Caco-2 (cell line): ENCODE measurements at regions not wholly inside any gene's neighbourhood (a gene's known extent, or its start where the extent isn't known, plus 50 kb on each side); places are given as distances from the start of the nearest gene placed in this dataset.
A peak's percentile ranks its signal among the peaks of the same experiment; 100 is the strongest.
"Not testable (repeated sequence)": the region's sequence is repeated elsewhere in the genome, so short reads cannot be mapped to it uniquely, and the experiment has no call there.

ENCODE experiments used
- BruUV-seq: library from RNA; stranded (reverse); fragments of 400-500 nt; replicated peaks from 2 replicates; lab custom pipeline; 2021; lab: Mats Ljungman, UMichigan
- CTCF ChIA-PET: fragments of 300-600 bp; sonication (Branson Sonifier 250); formaldehyde crosslinking; loops from one replicate; lab custom pipeline; 2022; ENCODE audit warnings: antibody characterized with exemption; lab: Charles Lee
- POLR2A ChIA-PET: fragments of 300-600 bp; sonication (Branson Sonifier 250); formaldehyde crosslinking; loops from one replicate; lab custom pipeline; 2022; ENCODE audit warnings: antibody characterized with exemption; lab: Charles Lee
- DNase-seq, 2 experiments: peaks; one replicate each; pipeline versions ENCODE4 v3.0.0 to v3.0.0-alpha.2; 2020 to 2022
- H3K27me3 ChIP-seq: replicated peaks from 2 replicates; pipeline ENCODE4 v1.6.0; 2011; ENCODE audit warnings: low read length; ENCODE audit not compliant: control insufficient read depth, insufficient read depth
- H3K36me3 ChIP-seq: 2 replicates; pipeline ENCODE4 v1.5.1; 2011; ENCODE audit warnings: low read length; ENCODE audit not compliant: control insufficient read depth, insufficient read depth
- H3K4me1 ChIP-seq: fragments of 250-450 bp; sonication (Bioruptor Pico); 2 replicates; pipeline ENCODE4 v1.5.1; 2020; ENCODE audit warnings: mild to moderate bottlenecking
- H3K4me3 ChIP-seq: 2 replicates; pipeline ENCODE4 v1.5.1; 2011; ENCODE audit warnings: low read depth, mild to moderate bottlenecking, control low read depth, low read length
- H3K9me3 ChIP-seq: fragments of 250-450 bp; sonication (Bioruptor Pico); 2 replicates; pipeline ENCODE4 v1.5.1; 2020; ENCODE audit warnings: mild to moderate bottlenecking, moderate library complexity
- H3K27ac Mint-ChIP-seq: one replicate; pipeline ENCODE4 v1.8.0; 2022; ENCODE audit warnings: mixed read lengths; ENCODE audit not compliant: unreplicated experiment
- H3K27me3 Mint-ChIP-seq: one replicate; pipeline ENCODE4 v1.8.0; 2022; ENCODE audit warnings: mixed read lengths; ENCODE audit not compliant: insufficient read depth, unreplicated experiment
- H3K36me3 Mint-ChIP-seq: one replicate; pipeline ENCODE4 v1.8.0; 2022; ENCODE audit warnings: mild to moderate bottlenecking, mixed read lengths; ENCODE audit not compliant: insufficient read depth, unreplicated experiment
- H3K4me1 Mint-ChIP-seq: one replicate; pipeline ENCODE4 v1.8.0; 2022; ENCODE audit warnings: low read depth, mixed read lengths; ENCODE audit not compliant: unreplicated experiment
- H3K4me3 Mint-ChIP-seq: one replicate; pipeline ENCODE4 v1.8.0; 2022; ENCODE audit warnings: mild to moderate bottlenecking, moderate library complexity, mixed read lengths; ENCODE audit not compliant: unreplicated experiment
- H3K9me3 Mint-ChIP-seq: one replicate; pipeline ENCODE4 v1.8.0; 2022; ENCODE audit warnings: mixed read lengths; ENCODE audit not compliant: unreplicated experiment
- intact Hi-C: fragments of 100-400 bp; cut with micrococcal nuclease; formaldehyde crosslinking; loops from one replicate; pipeline ENCODE4 v1.10.0; 2022; ENCODE audit not compliant: unreplicated experiment
- TF ChIP-seq, protein P1 (sequence below), 2 experiments: fragments of 200-600 bp in 1 of 2; IDR thresholded peaks; 1 replicate in 1 of 2; 2 replicates in 1 of 2; pipeline versions ENCODE4 v1.5.1 to v1.8.0; 2011 to 2022; ENCODE audit warnings: antibody characterized with exemption in 1 of 2, control low read depth in 1 of 2, inconsistent platforms in 1 of 2, low read depth in 1 of 2, low read length in 1 of 2, mild to moderate bottlenecking in 1 of 2, moderate library complexity in 1 of 2; ENCODE audit not compliant: insufficient read depth in 1 of 2, severe bottlenecking in 1 of 2, unreplicated experiment in 1 of 2

DNA sequence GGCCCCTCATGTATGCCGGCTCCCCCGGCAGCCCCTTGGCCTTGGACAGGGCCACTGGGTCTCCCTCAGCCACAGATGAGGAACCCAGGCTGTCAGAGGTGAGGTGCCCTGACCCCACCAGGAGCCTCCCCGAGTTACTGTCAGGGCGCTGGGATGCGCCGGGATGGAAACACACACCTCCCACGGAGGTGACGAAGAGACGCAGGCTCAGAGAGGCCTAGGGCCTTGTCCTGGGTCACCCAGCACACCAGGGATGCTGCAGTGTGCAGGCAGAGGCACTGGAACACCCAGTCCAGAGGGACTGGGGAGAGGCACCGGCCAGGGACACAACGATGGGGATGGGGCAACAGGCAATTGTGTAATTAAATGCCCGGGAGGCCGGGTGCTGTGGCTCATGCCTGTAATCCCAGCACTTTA is 81.2 kb upstream of the PRR5 start:
- no peak overlapping the region for H3K27ac Mint-ChIP-seq
- CTCF ChIA-PET = no interaction called here
- POLR2A ChIA-PET = no interaction called here
- H3K36me3 Mint-ChIP-seq = no peaks in the 10 kb centered on the region
- no peaks in the 10 kb centered on the region for H3K9me3 Mint-ChIP-seq
- Histone ChIP-seq H3K4me1 (peaks cover under 1% of the 10 kb centered on the region; the same call in 1 of the 2 replicates), H3K36me3 (no peaks in the 10 kb centered on the region), H3K9me3 (peaks cover 5% of the 10 kb centered on the region; the same call in 1 of the 2 replicates), H3K4me3 (no peak overlapping the region), H3K27me3 (no peaks in the 10 kb centered on the region)
- TF ChIP-seq, protein P1, sequence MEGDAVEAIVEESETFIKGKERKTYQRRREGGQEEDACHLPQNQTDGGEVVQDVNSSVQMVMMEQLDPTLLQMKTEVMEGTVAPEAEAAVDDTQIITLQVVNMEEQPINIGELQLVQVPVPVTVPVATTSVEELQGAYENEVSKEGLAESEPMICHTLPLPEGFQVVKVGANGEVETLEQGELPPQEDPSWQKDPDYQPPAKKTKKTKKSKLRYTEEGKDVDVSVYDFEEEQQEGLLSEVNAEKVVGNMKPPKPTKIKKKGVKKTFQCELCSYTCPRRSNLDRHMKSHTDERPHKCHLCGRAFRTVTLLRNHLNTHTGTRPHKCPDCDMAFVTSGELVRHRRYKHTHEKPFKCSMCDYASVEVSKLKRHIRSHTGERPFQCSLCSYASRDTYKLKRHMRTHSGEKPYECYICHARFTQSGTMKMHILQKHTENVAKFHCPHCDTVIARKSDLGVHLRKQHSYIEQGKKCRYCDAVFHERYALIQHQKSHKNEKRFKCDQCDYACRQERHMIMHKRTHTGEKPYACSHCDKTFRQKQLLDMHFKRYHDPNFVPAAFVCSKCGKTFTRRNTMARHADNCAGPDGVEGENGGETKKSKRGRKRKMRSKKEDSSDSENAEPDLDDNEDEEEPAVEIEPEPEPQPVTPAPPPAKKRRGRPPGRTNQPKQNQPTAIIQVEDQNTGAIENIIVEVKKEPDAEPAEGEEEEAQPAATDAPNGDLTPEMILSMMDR (IDR thresholded peaks at IDR 0.05; ENCODE audit: insufficient read depth in 1 of 2, low read depth in 1 of 2, low read length in 1 of 2, severe bottlenecking in 1 of 2, unreplicated experiment in 1 of 2) = no peak
- peaks cover 3% of the 10 kb centered on the region for H3K27me3 Mint-ChIP-seq
- no peak overlapping the region for H3K4me3 Mint-ChIP-seq
- no peaks in the 10 kb centered on the region for H3K4me1 Mint-ChIP-seq
- intact Hi-C loops = no loop called here
- no TSS peak for BruUV-seq
- DNase-seq = no peak

- Histone ChIP-seq H3K9me3 (peaks cover 5% of the 10 kb centered on the region; the same call in 1 of the 2 replicates), H3K27me3 (no peaks in the 10 kb centered on the region), H3K36me3 (no peaks in the 10 kb centered on the region), H3K4me3 (no peak overlapping the region), H3K4me1 (no peaks in the 10 kb centered on the region)
- Mint-ChIP-seq H3K27ac (no peak overlapping the region), H3K9me3 (no peaks in the 10 kb centered on the region), H3K27me3 (peaks cover 3% of the 10 kb centered on the region), H3K4me1 (no peaks in the 10 kb centered on the region), H3K36me3 (no peaks in the 10 kb centered on the region), H3K4me3 (no peak overlapping the region)
- ChIA-PET CTCF (no interaction called here), POLR2A (no interaction called here)
- TF ChIP-seq, protein P1 (IDR thresholded peaks at IDR 0.05; ENCODE audit: insufficient read depth in 1 of 2, low read depth in 1 of 2, low read length in 1 of 2, severe bottlenecking in 1 of 2, unreplicated experiment in 1 of 2) = no peak
- BruUV-seq = no TSS peak
- intact Hi-C loops = no loop called here
- peak; percentile 30 to 54 for DNase-seq
Observed at GRCh38 chr22:44620129-44620840, 81.7 kb upstream of the PRR5 start.

DNA sequence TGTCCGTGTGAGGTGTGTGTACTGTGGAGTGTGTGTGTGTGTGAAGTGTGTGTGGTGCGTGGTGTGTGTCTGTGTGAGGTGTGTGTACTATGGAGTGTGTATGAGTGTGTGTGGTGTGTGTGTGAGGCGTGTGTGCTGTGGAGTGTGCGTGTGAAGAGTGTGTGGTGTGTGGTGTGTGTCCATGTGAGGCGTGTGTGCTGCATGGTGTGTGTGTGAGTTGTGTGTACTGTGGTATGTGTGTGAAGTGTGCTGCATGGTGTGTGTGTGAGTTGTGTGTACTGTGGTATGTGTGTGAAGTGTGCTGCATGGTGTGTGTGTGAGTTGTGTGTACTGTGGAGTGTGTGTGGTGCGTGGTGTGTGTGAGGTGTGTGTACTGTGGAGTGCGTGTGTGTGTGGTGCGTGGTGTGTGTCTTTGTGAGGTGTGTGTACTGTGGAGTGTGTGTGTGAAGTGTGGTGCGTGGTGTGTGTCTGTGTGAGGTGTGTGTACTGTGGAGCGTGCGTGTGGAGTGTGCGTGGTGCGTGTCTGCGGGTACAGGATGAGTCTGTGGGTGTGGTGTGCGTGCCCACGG is 82.4 kb upstream of the PRR5 start:
- BruUV-seq, H3K27me3 Mint-ChIP-seq, H3K4me1 Mint-ChIP-seq, H3K36me3 ChIP-seq, POLR2A ChIA-PET, H3K36me3 Mint-ChIP-seq, H3K27me3 ChIP-seq, H3K9me3 Mint-ChIP-seq, H3K4me3 Mint-ChIP-seq, intact Hi-C loops, CTCF ChIA-PET, H3K9me3 ChIP-seq, H3K4me1 ChIP-seq, H3K27ac Mint-ChIP-seq, DNase-seq, H3K4me3 ChIP-seq: not testable (repeated sequence)

DNA sequence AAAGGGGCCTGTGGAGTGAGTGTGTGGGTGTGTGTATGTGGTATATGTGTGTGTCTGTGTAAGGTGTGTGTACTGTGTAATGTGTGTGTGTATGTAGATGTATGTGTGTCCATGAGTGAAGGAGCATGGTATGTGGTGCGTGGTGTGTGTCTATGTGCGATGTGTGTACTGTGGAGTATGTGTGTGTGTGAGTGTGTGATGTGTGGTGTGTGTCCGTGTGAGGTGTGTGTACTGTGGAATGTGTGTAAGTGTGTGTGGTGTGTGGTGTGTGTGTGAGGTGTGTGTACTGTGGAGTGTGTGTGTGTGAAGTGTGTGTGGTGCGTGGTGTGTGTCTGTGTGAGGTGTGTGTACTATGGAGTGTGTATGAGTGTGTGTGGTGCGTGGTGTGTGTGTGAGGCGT is 83.1 kb upstream of the PRR5 start:
- POLR2A ChIA-PET, CTCF ChIA-PET, H3K4me3 ChIP-seq, H3K36me3 ChIP-seq, H3K4me1 ChIP-seq, DNase-seq, H3K36me3 Mint-ChIP-seq, H3K4me3 Mint-ChIP-seq, H3K27me3 ChIP-seq, H3K9me3 ChIP-seq, H3K4me1 Mint-ChIP-seq, BruUV-seq, intact Hi-C loops, H3K9me3 Mint-ChIP-seq, H3K27ac Mint-ChIP-seq, H3K27me3 Mint-ChIP-seq: not testable (repeated sequence)
